Left lung (tissue), 4 donors: ENCODE measurements at regions not wholly inside any gene's neighbourhood (a gene's known extent, or its start where the extent isn't known, plus 50 kb on each side); places are given as distances from the start of the nearest gene placed in this dataset.
"Not testable (repeated sequence)": the region's sequence is repeated elsewhere in the genome, so short reads cannot be mapped to it uniquely, and the experiment has no call there.

ENCODE experiments used
- ATAC-seq: fragments of 200-7000 bp; cut with Tn5 transposase; one replicate; pipeline ENCODE4 v1.9.1; 2020; ENCODE audit warnings: moderate library complexity
- DNase-seq, 4 donors: peaks; one replicate each; pipeline ENCODE4 v3.0.0-alpha.2; 2013 to 2020
- H3K27ac ChIP-seq, 2 donors: fragments of 200-600 bp; sonication (generic) in 1 of 2; one replicate each; pipeline versions ENCODE4 v1.5.0 to v1.8.0; 2020 to 2021
- H3K27me3 ChIP-seq, 2 donors: fragments of 200-600 bp; sonication (generic) in 1 of 2; one replicate each; pipeline versions ENCODE4 v1.5.0 to v1.8.0; 2020 to 2021
- H3K36me3 ChIP-seq, 2 donors: fragments of 200-600 bp; sonication (generic) in 1 of 2; one replicate each; pipeline versions ENCODE4 v1.5.0 to v1.8.0; 2020 to 2021
- H3K4me1 ChIP-seq, 2 donors: fragments of 200-600 bp; one replicate each; pipeline ENCODE4 v1.8.0; 2021
- H3K4me3 ChIP-seq, 2 donors: fragments of 200-600 bp; sonication (generic) in 1 of 2; one replicate each; pipeline versions ENCODE4 v1.5.0 to v1.8.0; 2020 to 2021; ENCODE audit warnings: mild to moderate bottlenecking in 1 of 2
- H3K9me3 ChIP-seq, 2 donors: fragments of 200-600 bp; sonication (generic) in 1 of 2; one replicate each; pipeline versions ENCODE4 v1.5.0 to v1.8.0; 2020 to 2021
- intact Hi-C, 2 donors: fragments of 100-400 bp; cut with DNase I; formaldehyde crosslinking; loops; one replicate each; pipeline versions ENCODE4 v1.11.2 to v1.14.2; 2022
- TF ChIP-seq, protein P1 (sequence below), 2 donors: fragments of 200-600 bp; sonication (generic) in 1 of 2; IDR thresholded peaks; one replicate each; pipeline versions ENCODE4 v1.5.0 to v1.8.0; 2021; ENCODE audit warnings: antibody characterized with exemption in 2 of 2
- donor health status: DM: no; HTN: yes; CAD: no.
- donor health status: DM: no; HTN: no; CAD: no.

DNA sequence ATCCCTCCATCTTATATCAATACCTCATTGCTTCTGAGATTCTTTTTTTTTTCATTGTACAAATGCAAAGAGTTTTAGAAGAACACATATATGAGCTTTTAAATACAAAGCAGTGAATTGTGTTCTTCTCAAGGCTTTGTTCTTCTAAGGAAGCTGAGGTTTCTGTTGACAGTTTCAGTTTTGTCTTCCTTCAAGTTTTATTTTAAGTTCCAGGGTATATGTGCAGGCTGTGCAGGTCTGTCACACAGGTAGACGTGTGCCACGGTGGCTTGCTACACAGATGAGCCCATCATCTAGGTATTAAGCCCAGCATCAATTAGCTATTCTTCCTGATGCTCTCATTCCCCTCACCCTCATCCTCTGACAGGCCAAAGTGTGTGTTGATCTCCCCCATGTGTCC is 201.2 kb upstream of the DIPK2B start:
- Histone ChIP-seq H3K27ac (no peak overlapping the region), H3K9me3 (no peaks in the 10 kb centered on the region), H3K36me3 (no peaks in the 10 kb centered on the region), H3K27me3 (no peaks in the 10 kb centered on the region), H3K4me3 (no peak overlapping the region), H3K4me1 (no peaks in the 10 kb centered on the region)
- TF ChIP-seq, protein P1, sequence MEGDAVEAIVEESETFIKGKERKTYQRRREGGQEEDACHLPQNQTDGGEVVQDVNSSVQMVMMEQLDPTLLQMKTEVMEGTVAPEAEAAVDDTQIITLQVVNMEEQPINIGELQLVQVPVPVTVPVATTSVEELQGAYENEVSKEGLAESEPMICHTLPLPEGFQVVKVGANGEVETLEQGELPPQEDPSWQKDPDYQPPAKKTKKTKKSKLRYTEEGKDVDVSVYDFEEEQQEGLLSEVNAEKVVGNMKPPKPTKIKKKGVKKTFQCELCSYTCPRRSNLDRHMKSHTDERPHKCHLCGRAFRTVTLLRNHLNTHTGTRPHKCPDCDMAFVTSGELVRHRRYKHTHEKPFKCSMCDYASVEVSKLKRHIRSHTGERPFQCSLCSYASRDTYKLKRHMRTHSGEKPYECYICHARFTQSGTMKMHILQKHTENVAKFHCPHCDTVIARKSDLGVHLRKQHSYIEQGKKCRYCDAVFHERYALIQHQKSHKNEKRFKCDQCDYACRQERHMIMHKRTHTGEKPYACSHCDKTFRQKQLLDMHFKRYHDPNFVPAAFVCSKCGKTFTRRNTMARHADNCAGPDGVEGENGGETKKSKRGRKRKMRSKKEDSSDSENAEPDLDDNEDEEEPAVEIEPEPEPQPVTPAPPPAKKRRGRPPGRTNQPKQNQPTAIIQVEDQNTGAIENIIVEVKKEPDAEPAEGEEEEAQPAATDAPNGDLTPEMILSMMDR (IDR thresholded peaks at IDR 0.05): no peak
- intact Hi-C loops: no loop called here
- no peak for ATAC-seq
- DNase-seq: no peak

DNA sequence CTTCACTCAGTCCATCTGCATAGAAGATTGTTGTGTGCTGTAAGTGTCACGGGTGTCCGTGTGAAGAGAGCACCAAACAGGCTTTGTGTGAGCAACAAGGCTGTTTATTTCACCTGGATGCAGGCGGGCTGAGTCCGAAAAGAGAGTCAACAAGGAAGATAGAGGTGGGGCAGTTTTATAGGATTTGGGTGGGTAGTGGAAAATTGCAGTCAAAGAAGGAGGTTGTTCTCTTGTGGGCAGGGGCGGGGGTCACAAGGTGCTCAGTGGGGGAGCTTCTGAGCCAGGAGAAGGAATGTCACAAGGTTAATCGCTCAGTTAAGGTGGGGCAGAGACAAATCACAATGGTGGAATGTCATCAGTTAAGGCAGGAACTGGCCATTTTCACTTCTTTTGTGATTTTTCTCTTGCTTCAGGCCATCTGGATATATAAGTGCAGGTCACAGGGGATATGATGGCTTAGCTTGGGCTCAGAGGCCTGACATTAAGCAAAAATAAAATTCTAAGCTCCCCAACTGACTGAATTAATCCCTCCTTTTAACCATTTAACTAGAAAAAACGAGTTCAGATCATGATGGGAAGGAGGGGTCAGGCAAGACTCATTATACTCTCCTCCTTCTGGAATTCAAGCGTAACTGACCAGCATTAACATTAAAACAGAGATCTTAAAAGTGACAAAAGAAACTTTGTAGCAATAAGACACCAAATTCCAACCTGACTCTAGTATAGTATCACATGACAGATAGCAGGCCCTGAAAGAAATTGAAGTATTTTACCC is 200.5 kb upstream of the DIPK2B start:
- ATAC-seq, H3K4me3 ChIP-seq, H3K27ac ChIP-seq, H3K27me3 ChIP-seq, DNase-seq, H3K36me3 ChIP-seq, H3K9me3 ChIP-seq, intact Hi-C loops, H3K4me1 ChIP-seq: not testable (repeated sequence)

DNA sequence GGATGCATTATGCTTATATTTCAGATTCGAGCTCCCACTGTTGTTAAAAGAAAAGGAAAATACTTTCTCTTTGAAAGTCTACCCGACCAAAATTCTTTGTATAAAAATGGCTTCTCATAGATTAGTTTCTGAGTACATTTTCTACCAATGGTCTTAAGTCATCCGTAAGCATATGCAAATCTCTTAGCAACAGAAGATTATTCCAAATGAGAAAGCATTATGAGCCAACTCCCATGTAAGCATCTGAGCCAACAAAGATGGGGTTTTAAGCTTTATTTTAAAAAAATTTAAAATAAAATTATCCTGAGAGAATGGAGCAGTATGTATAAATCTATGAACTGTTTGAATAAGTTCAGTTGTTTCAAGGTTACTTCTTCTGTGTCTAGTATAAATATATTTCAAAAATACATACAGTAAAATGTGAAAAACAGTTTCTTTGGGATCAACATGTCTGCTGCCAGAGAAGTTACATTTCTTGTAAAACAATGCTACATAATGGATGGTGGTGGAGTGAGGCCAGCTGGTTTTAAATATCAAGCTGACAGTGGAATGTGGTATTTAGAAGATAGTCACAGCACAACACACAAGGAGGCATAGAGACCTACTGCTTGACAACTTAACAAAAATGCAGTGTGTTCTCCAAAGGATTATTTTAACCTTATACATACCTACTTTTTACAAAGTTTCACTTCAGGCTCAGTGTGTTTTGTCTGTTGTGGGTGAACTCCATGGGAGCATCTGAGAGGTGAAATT is 199.5 kb upstream of the DIPK2B start:
- TF ChIP-seq, protein P1 (IDR thresholded peaks at IDR 0.05): no peak
- H3K4me3 ChIP-seq: no peak overlapping the region
- no peak overlapping the region for H3K27ac ChIP-seq
- intact Hi-C loops: no loop called here
- no peaks in the 10 kb centered on the region for H3K36me3 ChIP-seq
- H3K4me1 ChIP-seq: no peaks in the 10 kb centered on the region
- no peaks in the 10 kb centered on the region for H3K27me3 ChIP-seq
- ATAC-seq: no peak
- DNase-seq: peak in 2 of 4 donors; percentile 14 to 63
- peaks cover 0 to 8% of the 10 kb centered on the region in 2 donors for H3K9me3 ChIP-seq

DNA sequence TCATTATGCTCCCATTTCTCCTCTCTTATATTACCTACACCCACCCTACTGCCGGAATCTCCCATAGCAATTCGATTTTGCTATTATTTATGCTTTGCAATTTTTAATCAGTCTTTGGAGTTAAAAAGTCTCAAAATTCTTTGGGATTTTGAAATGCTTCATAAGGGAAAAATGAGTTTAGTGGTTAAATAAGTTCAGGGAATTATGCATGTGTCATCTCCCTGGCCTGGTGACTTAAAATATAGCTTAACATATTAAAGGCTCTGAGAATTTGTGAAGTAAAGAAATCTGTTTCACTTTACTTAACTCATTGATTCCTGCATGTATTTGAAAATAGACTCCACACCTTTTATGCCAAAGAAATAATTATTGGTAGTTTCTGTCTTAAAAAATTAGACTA is 185.1 kb upstream of the DIPK2B start:
- Histone ChIP-seq H3K9me3 (peaks cover 0 to 3% of the 10 kb centered on the region in 2 donors), H3K27me3 (no peaks in the 10 kb centered on the region), H3K4me1 (no peaks in the 10 kb centered on the region), H3K27ac (no peak overlapping the region), H3K36me3 (no peaks in the 10 kb centered on the region), H3K4me3 (no peak overlapping the region)
- no peak for ATAC-seq
- TF ChIP-seq, protein P1 (IDR thresholded peaks at IDR 0.05): no peak
- intact Hi-C loops: no loop called here
- no peak for DNase-seq

DNA sequence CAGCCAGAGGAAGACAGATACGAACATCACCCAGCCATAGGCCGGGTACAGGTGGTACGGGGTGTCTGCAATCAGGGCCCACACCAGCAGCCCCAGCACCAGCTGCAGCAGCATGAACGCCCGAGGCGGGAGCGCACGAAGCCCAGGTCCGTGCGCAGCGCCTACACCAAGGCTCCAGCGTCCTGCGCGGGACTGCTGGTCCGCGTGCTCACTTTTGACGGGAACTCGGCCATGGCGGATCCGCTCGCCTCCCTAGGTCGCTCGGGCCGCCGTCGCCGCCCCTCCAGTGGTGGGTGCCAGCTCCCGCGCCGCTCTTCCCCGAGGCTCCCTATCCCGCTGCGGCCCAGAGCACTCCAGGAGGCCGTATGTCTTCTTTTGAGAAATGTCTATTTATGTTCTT is 181.2 kb upstream of the DIPK2B start:
- Histone ChIP-seq H3K9me3 (no peaks in the 10 kb centered on the region), H3K27me3 (no peaks in the 10 kb centered on the region), H3K27ac (no peak overlapping the region), H3K4me1 (no peaks in the 10 kb centered on the region), H3K4me3 (no peak overlapping the region), H3K36me3 (no peaks in the 10 kb centered on the region)
- DNase-seq (peak in 1 of 4 donors; percentile 35), ATAC-seq (no peak)
- intact Hi-C loops: no loop called here
- TF ChIP-seq, protein P1 (IDR thresholded peaks at IDR 0.05): no peak
